ENCODE measurements at regions not wholly inside any gene's neighbourhood (a gene's known extent, or its start where the extent isn't known, plus 50 kb on each side); places are given as distances from the start of the nearest gene placed in this dataset.
"Not testable (repeated sequence)": the region's sequence is repeated elsewhere in the genome, so short reads cannot be mapped to it uniquely, and the experiment has no call there.

- no peak for TF ChIP-seq CTCF (conservative IDR thresholded peaks at IDR 0.05; ENCODE audit: low read depth, low read length)
- no peak for DNase-seq (ENCODE audit: low read depth)
- H3K4me3 ChIP-seq (ENCODE audit: low read length), result no peak overlapping the region
Observed at GRCh38 chr7:118938845-118939244, 714.3 kb downstream of the ANKRD7 start.

- no peak for DNase-seq (ENCODE audit: low read depth)
- TF ChIP-seq CTCF (conservative IDR thresholded peaks at IDR 0.05; ENCODE audit: low read depth, low read length), result no peak
- H3K4me3 ChIP-seq (ENCODE audit: low read length), result no peak overlapping the region
Observed at GRCh38 chr7:118944271-118944670, 719.8 kb downstream of the ANKRD7 start.

GRCh38 chr7:118945911-118946682 is 721.6 kb downstream of the ANKRD7 start:
- TF ChIP-seq CTCF (conservative IDR thresholded peaks at IDR 0.05; ENCODE audit: low read depth, low read length), result no peak
- DNase-seq (ENCODE audit: low read depth), result no peak
- H3K4me3 ChIP-seq (ENCODE audit: low read length), result no peak overlapping the region

GRCh38 chr7:118948508-118948907 is 724.0 kb downstream of the ANKRD7 start:
- TF ChIP-seq CTCF (conservative IDR thresholded peaks at IDR 0.05; ENCODE audit: low read depth, low read length), result no peak
- H3K4me3 ChIP-seq (ENCODE audit: low read length), result no peak overlapping the region
- DNase-seq (ENCODE audit: low read depth), result no peak

- H3K4me3 ChIP-seq (ENCODE audit: low read length), result no peak overlapping the region
- no peak for TF ChIP-seq CTCF (conservative IDR thresholded peaks at IDR 0.05; ENCODE audit: low read depth, low read length)
- no peak for DNase-seq (ENCODE audit: low read depth)
Observed at GRCh38 chr7:118949031-118949430, 724.5 kb downstream of the ANKRD7 start.

- peak; percentile 14 for TF ChIP-seq CTCF (conservative IDR thresholded peaks at IDR 0.05; ENCODE audit: low read depth, low read length)
- DNase-seq (ENCODE audit: low read depth); H3K4me3 ChIP-seq (ENCODE audit: low read length): not testable (repeated sequence)
Observed at GRCh38 chr7:118956285-118956684, 731.8 kb downstream of the ANKRD7 start.

- no peak for TF ChIP-seq CTCF (conservative IDR thresholded peaks at IDR 0.05; ENCODE audit: low read depth, low read length)
- no peak overlapping the region for H3K4me3 ChIP-seq (ENCODE audit: low read length)
- no peak for DNase-seq (ENCODE audit: low read depth)
Observed at GRCh38 chr7:118969370-118969769, 744.9 kb downstream of the ANKRD7 start.

All from retinal pigment epithelial cell (primary cell).